Epithelial cell of proximal tubule (primary cell): ENCODE measurements at regions not wholly inside any gene's neighbourhood (a gene's known extent, or its start where the extent isn't known, plus 50 kb on each side); places are given as distances from the start of the nearest gene placed in this dataset.

Source experiments
- DNase-seq: peaks from one replicate; pipeline ENCODE4 v3.0.0-alpha.2; 2011; ENCODE audit warnings: low read depth
- H3K4me3 ChIP-seq: 2 replicates; pipeline ENCODE4 v1.5.1; 2011; ENCODE audit warnings: low read depth, mild to moderate bottlenecking, low read length
- CTCF ChIP-seq: conservative IDR thresholded peaks from 2 replicates; pipeline ENCODE4 v1.5.1; 2012; ENCODE audit warnings: low read depth, mild to moderate bottlenecking, low read length

- TF ChIP-seq CTCF = no peak
- no peak overlapping the region for H3K4me3 ChIP-seq
- no peak for DNase-seq
These were observed 199.3 kb upstream of the SOX1 start for GRCh38 chr13:111867657-111868056.

GRCh38 chr13:111868716-111869115, 198.2 kb upstream of the SOX1 start:
- H3K4me3 ChIP-seq = no peak overlapping the region
- no peak for TF ChIP-seq CTCF

GRCh38 chr13:111872475-111873150, 194.3 kb upstream of the SOX1 start:
- no peak for TF ChIP-seq CTCF
- DNase-seq = no peak
- H3K4me3 ChIP-seq = no peak overlapping the region

More at GRCh38 chr13:111868716-111869115, 198.2 kb upstream of the SOX1 start:
- DNase-seq = no peak

GRCh38 chr13:111873676-111874178, 193.2 kb upstream of the SOX1 start:
- no peak for TF ChIP-seq CTCF
- no peak overlapping the region for H3K4me3 ChIP-seq
- DNase-seq = no peak

GRCh38 chr13:111874981-111875380, 192.0 kb upstream of the SOX1 start:
- H3K4me3 ChIP-seq = no peak overlapping the region
- TF ChIP-seq CTCF = no peak
- DNase-seq = no peak

- DNase-seq = no peak
- no peak overlapping the region for H3K4me3 ChIP-seq
- TF ChIP-seq CTCF = no peak
These were observed 191.0 kb upstream of the SOX1 start for GRCh38 chr13:111875915-111876314.

- no peak for DNase-seq
- TF ChIP-seq CTCF = no peak
- H3K4me3 ChIP-seq = no peak overlapping the region
These were observed 190.4 kb upstream of the SOX1 start for GRCh38 chr13:111876506-111876905.
